HK-2 (cell line): ENCODE measurements at regions not wholly inside any gene's neighbourhood (a gene's known extent, or its start where the extent isn't known, plus 50 kb on each side); places are given as distances from the start of the nearest gene placed in this dataset.
"Not testable (repeated sequence)": the region's sequence is repeated elsewhere in the genome, so short reads cannot be mapped to it uniquely, and the experiment has no call there.

ENCODE experiments used
- DNase-seq: peaks from one replicate; pipeline ENCODE4 v3.0.0-alpha.2; 2018; ENCODE audit not compliant: unreplicated experiment

GRCh38 chr1:121006826-121007225 is 117.3 kb downstream of the PPIAL4A start:
- DNase-seq, result not testable (repeated sequence)

GRCh38 chr1:121007755-121008154 is 118.2 kb downstream of the PPIAL4A start:
- not testable (repeated sequence) for DNase-seq

DNA sequence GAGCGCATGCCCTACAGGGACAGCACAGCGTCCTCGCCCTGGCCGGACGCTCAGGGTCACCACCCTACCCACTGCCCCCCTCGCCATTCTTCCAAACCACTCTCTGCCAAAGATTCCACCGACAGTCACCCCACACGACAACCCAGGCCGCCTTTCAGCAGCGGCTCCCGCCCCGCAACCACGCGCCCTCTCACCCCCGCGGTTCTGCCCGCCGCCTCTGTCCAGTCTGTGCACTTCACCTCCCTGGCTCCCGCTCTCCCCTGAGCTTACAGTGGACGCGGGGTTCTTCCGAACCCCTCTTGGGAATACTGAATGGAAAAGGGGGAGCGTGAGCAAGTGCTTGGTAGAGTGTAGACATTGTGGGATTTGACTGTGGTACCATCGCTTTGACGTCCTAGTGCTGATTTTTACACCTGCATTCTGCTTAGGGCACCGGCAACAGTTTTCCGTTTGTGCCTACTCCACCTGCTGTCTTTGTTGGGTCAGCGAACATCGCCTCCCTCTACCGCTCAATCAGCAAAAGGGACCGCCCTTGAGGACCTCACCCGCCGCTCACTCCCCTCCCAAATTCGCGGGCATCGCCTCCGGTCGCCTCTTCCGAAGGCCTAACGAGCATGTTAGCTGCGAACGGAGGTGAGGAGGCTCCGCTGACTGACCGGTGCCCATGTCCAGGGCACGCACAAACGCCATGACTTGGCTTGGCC is 119.1 kb downstream of the PPIAL4A start:
- DNase-seq, result not testable (repeated sequence)

DNA sequence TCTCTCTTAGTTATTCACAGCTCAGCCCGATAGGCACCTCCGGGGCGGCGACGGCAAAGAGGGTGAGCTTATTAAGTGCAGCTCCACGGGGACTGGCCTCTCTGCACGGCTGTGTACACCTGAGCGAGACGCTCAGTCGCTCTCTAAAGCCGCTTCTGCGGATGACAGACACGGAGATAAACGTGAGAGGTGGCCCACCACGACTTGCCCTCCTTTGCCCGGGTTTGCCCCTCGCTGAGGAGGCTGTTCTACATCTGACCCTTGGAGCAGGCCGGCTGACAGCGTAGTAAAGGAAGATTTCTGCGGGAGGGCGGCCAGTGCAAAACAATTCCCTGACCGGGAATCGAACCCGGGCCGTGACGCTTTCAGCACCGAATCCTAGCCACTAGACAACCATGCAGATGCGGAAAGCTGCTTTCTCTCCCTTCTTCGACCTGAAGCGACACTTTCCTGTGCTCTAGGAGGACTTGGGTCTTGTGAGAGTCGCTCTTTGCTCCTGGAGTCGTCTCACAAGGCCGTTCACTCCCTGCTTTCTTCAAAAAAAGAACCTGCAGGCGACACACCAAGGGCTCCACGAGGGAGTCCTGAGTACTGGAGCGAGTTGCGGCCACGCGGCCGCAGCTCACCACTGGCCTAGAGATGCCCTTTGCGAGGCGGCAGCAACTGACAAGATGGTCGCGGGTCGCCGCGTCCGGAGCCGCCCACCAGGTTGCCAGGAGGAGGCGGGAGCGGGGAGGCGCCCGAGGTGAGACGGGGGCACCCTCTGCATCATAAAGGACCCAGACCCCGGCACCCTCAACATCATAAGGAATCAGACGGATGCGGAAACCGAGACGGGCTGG is 119.9 kb downstream of the PPIAL4A start:
- peak; percentile 32 for DNase-seq

DNA sequence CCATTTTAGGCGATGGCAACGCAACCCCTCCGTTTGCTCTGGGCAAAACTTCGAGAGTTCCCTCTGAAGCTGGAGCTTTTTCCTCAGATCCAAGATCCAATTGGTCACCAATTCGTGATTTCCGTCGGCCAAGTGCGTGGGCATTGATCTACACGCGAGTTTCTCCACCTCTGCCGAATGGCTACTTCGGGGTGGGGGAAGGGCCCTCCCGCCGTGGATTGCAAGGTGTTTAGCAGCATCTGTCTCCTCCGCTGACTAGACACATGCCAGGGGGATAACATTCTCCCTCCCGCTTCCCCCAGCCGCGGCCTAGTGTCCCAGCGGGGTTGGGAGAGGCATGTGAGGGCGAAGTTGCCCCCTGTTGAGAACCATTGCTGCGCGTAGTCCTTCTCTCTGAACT is 120.6 kb downstream of the PPIAL4A start:
- not testable (repeated sequence) for DNase-seq

DNA sequence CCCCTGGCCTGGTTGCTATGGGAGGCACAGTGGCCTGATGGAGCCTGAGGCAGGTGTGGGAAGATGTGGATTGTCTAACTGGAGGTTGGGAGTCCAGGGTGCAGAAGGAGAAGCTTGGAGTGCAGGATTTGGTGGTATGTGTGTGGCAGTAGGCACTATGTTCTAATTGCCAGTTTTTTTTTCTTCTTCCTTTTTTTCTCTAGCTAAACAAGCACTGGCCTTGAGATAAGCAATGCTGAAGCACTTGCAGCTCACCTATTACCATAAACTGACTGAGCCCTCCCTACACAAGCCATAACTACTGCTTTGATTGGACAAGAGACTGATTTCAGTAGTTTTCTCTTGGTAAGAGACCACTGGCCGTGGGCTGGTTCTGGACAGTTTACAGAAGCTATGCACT is 123.6 kb downstream of the PPIAL4A start:
- DNase-seq, result not testable (repeated sequence)

DNA sequence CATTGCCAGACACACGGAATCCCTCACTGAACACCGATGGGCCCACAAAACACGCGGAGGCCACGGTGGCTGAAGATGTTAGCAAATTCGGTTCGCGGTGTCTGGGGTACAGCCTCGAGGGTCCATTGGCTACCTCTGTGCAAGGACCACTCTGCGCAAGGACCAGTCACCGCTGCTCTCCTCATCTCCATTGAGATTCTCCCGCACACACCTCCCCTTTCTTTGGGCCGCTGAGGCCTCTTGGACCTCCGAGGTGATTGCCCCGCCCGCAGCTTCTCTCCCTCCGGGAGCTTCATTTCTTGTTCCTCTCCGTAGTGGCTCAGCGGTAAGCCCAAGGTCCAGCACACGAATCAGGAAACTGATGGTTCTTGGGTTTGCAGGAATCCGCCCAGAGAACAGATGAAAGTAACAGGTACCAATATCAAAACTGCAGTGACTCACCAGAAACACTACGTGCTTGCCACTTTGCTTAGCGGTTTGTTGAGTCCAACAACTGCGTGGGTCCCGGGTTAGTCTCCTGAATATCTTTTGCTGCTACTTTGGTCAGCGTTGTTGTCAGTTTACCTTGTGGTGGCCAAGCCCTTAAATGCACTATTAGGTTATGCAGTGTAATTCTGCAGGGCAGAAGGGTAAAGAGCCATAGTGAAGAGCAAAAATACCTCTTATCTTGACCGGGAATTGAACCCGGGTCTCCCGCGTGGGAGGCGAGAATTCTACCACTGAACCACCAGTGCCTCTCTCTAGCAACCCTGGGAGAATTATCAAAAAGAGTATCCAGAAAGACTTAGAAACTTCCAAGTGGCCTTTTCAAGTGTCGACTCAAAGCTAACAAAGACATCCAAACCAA is 126.8 kb downstream of the PPIAL4A start:
- peak; percentile 83 for DNase-seq

DNA sequence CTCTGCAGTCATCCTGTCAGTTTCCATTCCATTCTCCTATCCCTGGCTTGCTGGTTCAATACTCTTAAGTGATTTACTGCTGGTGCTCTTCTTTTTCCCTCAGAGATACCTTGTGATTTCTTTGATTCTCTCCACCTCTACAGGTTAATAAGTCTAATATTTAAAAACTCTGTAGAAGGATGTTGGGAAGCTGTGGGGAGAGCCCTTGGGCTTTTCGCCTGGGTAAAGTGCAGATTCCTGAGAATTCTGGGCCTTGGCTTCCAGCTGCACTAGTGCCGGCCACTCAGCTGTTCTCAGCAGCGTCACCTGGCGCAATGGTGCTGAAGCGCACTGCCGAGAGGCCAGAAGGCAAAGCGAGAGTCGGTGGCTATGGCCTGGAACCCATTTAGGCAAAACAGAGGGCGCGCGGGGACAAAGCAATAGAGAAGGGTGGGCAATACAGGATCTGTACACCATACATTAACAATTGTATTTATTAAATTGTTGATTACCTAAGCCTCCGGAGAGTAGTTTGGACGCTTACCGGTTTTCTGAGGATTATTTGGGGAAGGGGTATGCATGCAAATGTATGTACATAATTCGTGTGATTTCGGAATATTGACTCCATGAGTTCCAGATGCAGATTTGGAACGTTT is 130.3 kb downstream of the PPIAL4A start:
- DNase-seq, result not testable (repeated sequence)

GRCh38 chr1:121020350-121021236 is 131.0 kb downstream of the PPIAL4A start:
- peak; percentile 56 for DNase-seq

DNA sequence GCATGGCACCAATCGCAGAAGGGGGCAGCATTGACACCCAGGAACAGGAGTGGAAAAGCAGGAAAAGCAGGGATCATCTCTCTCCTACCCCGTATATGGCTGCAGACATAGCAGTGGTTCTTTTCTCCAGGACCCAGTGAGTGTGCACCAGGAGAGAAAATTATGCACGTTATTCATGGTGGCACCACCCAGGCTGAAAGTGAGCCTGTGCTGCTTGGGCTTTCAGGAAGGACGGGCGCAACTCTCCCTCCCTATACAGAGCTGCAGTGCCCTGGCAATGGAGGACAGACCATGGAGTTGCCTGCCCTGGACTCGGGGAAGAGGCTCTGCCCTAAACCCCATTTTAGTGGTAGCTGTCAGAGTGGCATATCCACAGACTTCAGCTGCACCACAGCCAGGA is 132.1 kb downstream of the PPIAL4A start:
- DNase-seq, result not testable (repeated sequence)

- not testable (repeated sequence) for DNase-seq
Measured at GRCh38 chr1:121032878-121033494, 143.4 kb downstream of the PPIAL4A start.

- DNase-seq, result not testable (repeated sequence)
Measured at GRCh38 chr1:121036792-121037191, 147.2 kb downstream of the PPIAL4A start.

- not testable (repeated sequence) for DNase-seq
Measured at GRCh38 chr1:121040974-121041373, 143.2 kb downstream of the FAM72B start.

DNA sequence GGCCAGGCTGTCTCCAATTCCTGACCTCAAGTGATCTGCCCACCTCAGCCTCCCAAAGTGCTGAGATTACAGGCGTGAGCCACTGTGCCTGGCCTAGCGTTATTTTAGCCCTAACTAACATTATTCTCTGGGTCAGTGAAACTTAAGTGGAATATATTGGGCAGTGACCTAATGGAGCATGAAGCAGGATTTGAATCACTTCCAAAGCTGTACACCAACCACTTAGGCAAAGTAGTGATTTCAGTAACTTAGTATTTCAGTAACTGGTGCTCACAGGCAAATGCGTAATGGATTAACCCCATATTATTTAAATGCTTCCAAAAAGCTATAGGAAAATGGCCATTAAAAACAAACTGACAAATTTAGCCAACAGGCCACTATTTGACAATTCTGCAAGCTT is 142.6 kb downstream of the FAM72B start:
- DNase-seq, result not testable (repeated sequence)

DNA sequence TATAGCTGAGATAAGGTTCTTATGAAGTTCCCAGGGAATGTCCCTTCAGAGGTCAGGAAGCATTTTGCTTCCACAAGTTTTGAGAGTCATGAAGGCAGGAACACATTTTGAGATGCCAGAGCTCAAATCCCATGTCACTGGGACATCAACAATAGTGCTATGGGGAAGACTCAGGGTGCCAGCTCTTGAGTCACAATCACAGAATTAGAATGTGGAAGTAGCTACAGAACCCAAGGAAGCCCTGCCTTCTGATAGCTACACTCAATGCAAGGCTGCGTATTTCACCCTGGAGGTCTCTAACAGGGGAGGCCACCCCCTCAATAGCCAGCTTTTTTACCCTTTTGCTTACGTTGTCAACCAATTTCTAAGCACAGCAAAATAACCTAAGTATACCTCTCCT is 141.3 kb downstream of the FAM72B start:
- DNase-seq, result not testable (repeated sequence)

- not testable (repeated sequence) for DNase-seq
Measured at GRCh38 chr1:121048293-121048752, 135.8 kb downstream of the FAM72B start.

DNA sequence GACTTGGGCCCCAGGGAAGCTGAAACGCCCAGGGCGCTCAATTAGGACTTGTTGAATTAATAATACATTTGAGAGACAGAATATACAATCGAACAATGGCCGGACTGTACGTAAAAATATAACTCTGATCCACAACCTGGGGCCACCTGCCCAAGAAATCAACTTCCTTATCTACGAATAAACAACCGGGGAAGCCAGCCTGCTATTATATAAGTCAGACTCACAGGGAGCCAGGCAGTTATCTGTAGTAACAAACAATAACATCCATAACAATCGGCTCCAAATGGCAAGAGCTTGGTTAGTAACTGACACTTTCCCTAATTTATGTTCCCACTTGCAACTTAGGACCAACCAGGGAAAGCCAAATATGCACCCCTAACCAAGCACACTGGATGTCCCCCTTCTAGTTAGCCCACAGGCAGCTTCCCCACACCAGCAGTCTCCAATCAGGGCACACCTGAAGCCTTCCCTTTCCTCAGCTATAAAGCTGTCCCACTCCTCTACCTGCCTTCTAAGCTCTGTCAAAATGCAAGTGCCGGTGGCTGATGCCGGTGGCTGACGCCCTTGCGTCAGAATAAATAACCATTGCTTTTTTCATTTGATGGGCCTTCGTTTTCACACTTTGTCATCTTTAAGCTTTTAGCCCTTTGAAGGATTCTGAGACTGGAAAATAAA is 135.2 kb downstream of the FAM72B start:
- not testable (repeated sequence) for DNase-seq

- not testable (repeated sequence) for DNase-seq
Measured at GRCh38 chr1:121050097-121050496, 134.0 kb downstream of the FAM72B start.

GRCh38 chr1:121051161-121051790 is 132.9 kb downstream of the FAM72B start:
- not testable (repeated sequence) for DNase-seq
